GM12878 (cell line): ENCODE measurements at regions not wholly inside any gene's neighbourhood (a gene's known extent, or its start where the extent isn't known, plus 50 kb on each side); places are given as distances from the start of the nearest gene placed in this dataset.
"Not testable (repeated sequence)": the region's sequence is repeated elsewhere in the genome, so short reads cannot be mapped to it uniquely, and the experiment has no call there.

ENCODE experiments used
- ATAC-seq: fragments of 200-7000 bp; cut with Tn5 transposase; 3 replicates; pipeline ENCODE4 v1.9.1; 2020; ENCODE audit warnings: mild to moderate bottlenecking, moderate library complexity
- BruUV-seq: library from RNA; stranded (reverse); fragments of 400-500 nt; replicated peaks from 2 replicates; lab custom pipeline; 2021; lab: Mats Ljungman, UMichigan
- CTCF ChIA-PET: fragments of 300-600 bp; sonication (Branson Sonifier 250); formaldehyde crosslinking; extraction: SDS; loops from one replicate; lab custom pipeline; 2021; ENCODE audit warnings: inconsistent platforms; lab: Yijun Ruan, JAX
- POLR2A ChIA-PET: fragments of 350-600 bp; formaldehyde crosslinking; extraction: SDS; loops from one replicate; lab custom pipeline; 2021; ENCODE audit warnings: inconsistent platforms; lab: Charles Lee
- RAD21 ChIA-PET: fragments of 300-600 bp; sonication (Branson Sonifier 250); formaldehyde crosslinking; loops from one replicate; lab custom pipeline; 2023; ENCODE audit warnings: antibody characterized with exemption; ENCODE audit not compliant: unreplicated experiment; lab: Charles Lee
- SMC1A ChIA-PET: fragments of 300-600 bp; sonication (Branson Sonifier 250); formaldehyde crosslinking; loops from one replicate; lab custom pipeline; 2023; ENCODE audit not compliant: unreplicated experiment, uncharacterized antibody; lab: Charles Lee
- DNase-seq: peaks from one replicate; pipeline ENCODE4 v3.0.0-alpha.2; 2011; ENCODE audit warnings: low read depth, low spot score
- FAIRE-seq: peaks from 3 replicates; lab custom pipeline; 2011; peaks lifted over from hg19 to GRCh38; lab: Jason Lieb, UNC
- H2AFZ ChIP-seq: 2 replicates; pipeline ENCODE4 v1.6.0; 2011; ENCODE audit warnings: low read depth, low read length, control low read depth; ENCODE audit not compliant: control insufficient read depth
- H3K27ac ChIP-seq: 2 replicates; pipeline ENCODE4 v1.5.1; 2011; ENCODE audit warnings: control low read depth; ENCODE audit not compliant: control insufficient read depth, insufficient read depth
- H3K27me3 ChIP-seq, 2 experiments: replicated peaks in 1 of 2; 2 replicates each; pipeline versions ENCODE4 v1.6.0 to v1.6.1; 2011; ENCODE audit warnings: low read length in 1 of 2; ENCODE audit not compliant: control insufficient read depth in 2 of 2, insufficient read depth in 2 of 2
- H3K36me3 ChIP-seq, 2 experiments: 2 replicates each; pipeline ENCODE4 v1.5.1; 2011; ENCODE audit warnings: low read length in 1 of 2; ENCODE audit not compliant: control insufficient read depth in 2 of 2, insufficient read depth in 2 of 2
- H3K4me1 ChIP-seq: 2 replicates; pipeline ENCODE4 v1.6.1; 2011; ENCODE audit warnings: mild to moderate bottlenecking, low read length, moderate library complexity, mixed read lengths; ENCODE audit not compliant: control insufficient read depth, insufficient read depth
- H3K4me2 ChIP-seq: 2 replicates; pipeline ENCODE4 v1.6.0; 2011; ENCODE audit warnings: control low read depth; ENCODE audit not compliant: control insufficient read depth, insufficient read depth
- H3K4me3 ChIP-seq: fragments of 200-600 bp; sonication (generic); 2 replicates; pipeline ENCODE4 v1.5.1; 2016
- H3K79me2 ChIP-seq: 2 replicates; pipeline ENCODE4 v1.6.0; 2011; ENCODE audit warnings: low read length; ENCODE audit not compliant: control insufficient read depth, insufficient read depth
- H3K9ac ChIP-seq: 2 replicates; pipeline ENCODE4 v1.8.0; 2011; ENCODE audit warnings: low read length, control low read depth, mixed read lengths; ENCODE audit not compliant: control insufficient read depth, insufficient read depth
- H3K9me3 ChIP-seq: replicated peaks from 3 replicates; pipeline ENCODE4 v1.5.1; 2011; ENCODE audit warnings: mild to moderate bottlenecking, low read length; ENCODE audit not compliant: control insufficient read depth, insufficient read depth
- H4K20me1 ChIP-seq: 2 replicates; pipeline ENCODE4 v1.6.0; 2011; ENCODE audit not compliant: control insufficient read depth, insufficient read depth
- CREB1 ChIP-seq: IDR thresholded peaks from 2 replicates; pipeline ENCODE4 v1.6.1; 2012; ENCODE audit warnings: low read depth, mild to moderate bottlenecking, inconsistent platforms
- EGR1 ChIP-seq, 2 experiments: IDR thresholded peaks; 1 replicate in 1 of 2; 2 replicates in 1 of 2; pipeline ENCODE4 v1.6.1; 2011 to 2012; ENCODE audit warnings: low read depth in 2 of 2, low read length in 2 of 2, borderline replicate concordance in 1 of 2, mild to moderate bottlenecking in 1 of 2, moderate library complexity in 1 of 2
- IKZF2 ChIP-seq, 2 experiments: fragments of 450-650 bp; IDR thresholded peaks; 2 replicates each; pipeline ENCODE4 v1.6.1; 2017; ENCODE audit warnings: mild to moderate bottlenecking in 2 of 2, moderate library complexity in 2 of 2
- JUND ChIP-seq: IDR thresholded peaks from 2 replicates; pipeline ENCODE4 v1.6.1; 2012; ENCODE audit warnings: low read depth, mild to moderate bottlenecking, low read length, improper control_type of control experiment, moderate library complexity
- LARP7 ChIP-seq: fragments of 450-650 bp; IDR thresholded peaks from 2 replicates; pipeline ENCODE4 v1.6.1; 2017; ENCODE audit warnings: mild to moderate bottlenecking
- NFXL1 ChIP-seq: fragments of 450-650 bp; IDR thresholded peaks from 2 replicates; pipeline ENCODE4 v1.6.1; 2017; ENCODE audit warnings: antibody characterized with exemption, mild to moderate bottlenecking, borderline replicate concordance
- NFYA ChIP-seq: IDR thresholded peaks from 2 replicates; pipeline ENCODE4 v1.6.1; 2011; ENCODE audit warnings: low read depth, mild to moderate bottlenecking, low read length, improper control_type of control experiment, borderline replicate concordance
- RAD51 ChIP-seq: fragments of 450-650 bp; IDR thresholded peaks from 2 replicates; pipeline ENCODE4 v1.6.1; 2016; ENCODE audit warnings: moderate library complexity, mild to moderate bottlenecking, inconsistent platforms
- RFX5 ChIP-seq: IDR thresholded peaks from 2 replicates; pipeline ENCODE4 v1.6.1; 2011; ENCODE audit warnings: low read depth, low read length, improper control_type of control experiment
- SP1 ChIP-seq: IDR thresholded peaks from one replicate; pipeline ENCODE4 v1.6.1; 2011; ENCODE audit warnings: low read depth, low read length
- SREBF2 ChIP-seq: IDR thresholded peaks from 2 replicates; pipeline ENCODE4 v1.6.1; 2012; ENCODE audit warnings: mild to moderate bottlenecking, low read length
- TCF3 ChIP-seq: IDR thresholded peaks from 2 replicates; pipeline ENCODE4 v1.6.1; 2012; ENCODE audit warnings: low read depth, mild to moderate bottlenecking, low read length, borderline replicate concordance; ENCODE audit not compliant: insufficient read depth
- WGBS: methylation state at CpG from one replicate; pipeline ENCODE4 v1.1.6; 2016; ENCODE audit warnings: low lambda C conversion rate; ENCODE audit not compliant: insufficient replicate concordance, insufficient coverage; ENCODE audit errors: missing lambda C conversion rate; 5-methylcytosine and 5-hydroxymethylcytosine counted together
- in situ Hi-C: fragments of 300-500 bp; cut with MboI; formaldehyde crosslinking; loops from 9 replicates; pipeline ENCODE4 v1.14.3; 2018; ENCODE audit warnings: mixed read lengths
- intact Hi-C: fragments of 100-400 bp; cut with micrococcal nuclease; formaldehyde crosslinking; loops from one replicate; pipeline ENCODE4 v1.14.2; 2022; ENCODE audit not compliant: unreplicated experiment
- TF ChIP-seq, protein P1 (sequence below): fragments of 450-650 bp; IDR thresholded peaks from 2 replicates; pipeline ENCODE4 v1.6.1; 2017; ENCODE audit warnings: borderline replicate concordance
- TF ChIP-seq, protein P2 (sequence below): IDR thresholded peaks from 2 replicates; pipeline ENCODE4 v1.6.1; 2011; ENCODE audit warnings: mild to moderate bottlenecking, low read depth, low read length, moderate library complexity; ENCODE audit not compliant: insufficient replicate concordance
- TF ChIP-seq, protein P3 (sequence below): fragments of 450-650 bp; IDR thresholded peaks from 2 replicates; pipeline ENCODE4 v1.6.1; 2016; ENCODE audit warnings: mild to moderate bottlenecking

DNA sequence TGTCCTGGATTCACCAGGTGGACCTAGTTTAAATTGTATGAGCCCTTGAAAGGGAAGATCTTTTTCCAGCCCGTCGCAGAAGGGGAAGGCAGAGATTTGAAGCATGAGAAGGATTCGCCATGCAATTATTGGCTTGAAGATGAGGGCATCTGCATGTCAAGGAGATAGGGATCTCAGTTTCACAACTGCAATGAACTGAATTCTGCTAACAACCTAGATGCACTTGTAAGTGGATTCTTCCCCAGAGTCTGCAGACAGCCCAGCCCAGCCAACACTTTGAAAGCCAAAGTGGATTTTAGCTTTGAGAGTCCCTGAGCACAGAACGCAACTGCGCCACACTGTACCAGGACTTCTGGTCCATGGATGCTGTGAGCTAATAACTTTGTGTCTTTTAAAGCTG lies 286.0 kb downstream of the TSN start (continued):
- TF ChIP-seq CREB1 (no peak), NFXL1 (no peak), IKZF2 (IDR thresholded peaks at IDR 0.05) (no peak), TCF3 (no peak)

DNA sequence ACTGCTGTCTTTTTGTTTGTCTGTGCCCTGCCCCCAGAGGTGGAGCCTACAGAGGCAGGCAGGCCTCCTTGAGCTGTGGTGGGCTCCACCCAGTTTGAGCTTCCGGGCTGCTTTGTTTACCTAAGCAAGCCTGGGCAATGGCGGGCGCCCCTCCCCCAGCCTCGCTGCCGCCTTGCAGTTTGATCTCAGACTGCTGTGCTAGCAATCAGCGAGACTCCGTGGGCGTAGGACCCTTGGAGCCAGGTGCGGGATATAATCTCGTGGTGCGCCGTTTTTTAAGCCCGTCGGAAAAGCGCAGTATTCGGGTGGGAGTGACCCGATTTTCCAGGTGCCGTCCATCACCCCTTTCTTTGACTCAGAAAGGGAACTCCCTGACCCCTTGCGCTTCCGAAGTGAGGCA lies 296.2 kb downstream of the TSN start:
- H3K27me3 ChIP-seq, H3K4me1 ChIP-seq, DNase-seq, RAD21 ChIA-PET, H3K4me3 ChIP-seq, H3K9me3 ChIP-seq, ATAC-seq, H3K79me2 ChIP-seq, FAIRE-seq, H4K20me1 ChIP-seq, H3K36me3 ChIP-seq, H3K27ac ChIP-seq, H2AFZ ChIP-seq, SMC1A ChIA-PET, H3K4me2 ChIP-seq, in situ Hi-C loops, intact Hi-C loops, CTCF ChIA-PET, BruUV-seq, POLR2A ChIA-PET, H3K9ac ChIP-seq: not testable (repeated sequence)
- 71% methylated on average over 11 of the region's 20 CpGs for WGBS

DNA sequence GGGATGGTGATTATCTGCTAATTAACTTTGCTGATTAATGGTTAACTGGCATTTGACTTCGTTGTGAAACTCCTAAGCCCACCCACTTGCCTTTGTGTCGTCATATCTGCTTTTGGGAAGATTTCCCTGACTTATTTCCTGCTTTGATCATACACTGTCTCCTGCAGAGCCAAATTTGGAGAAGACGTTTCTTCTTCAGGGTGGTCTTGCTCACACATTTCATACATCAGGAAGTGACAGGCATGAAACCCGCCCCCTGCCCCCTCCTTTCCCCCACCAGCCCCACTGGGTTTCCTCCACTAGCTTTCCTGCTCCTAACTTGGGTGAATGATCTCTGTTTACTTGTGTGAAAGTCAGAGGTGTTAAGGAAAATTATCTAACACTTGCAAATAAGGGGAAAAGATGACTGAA lies 300.1 kb downstream of the TSN start:
- POLR2A ChIA-PET: no interaction called here
- H4K20me1 ChIP-seq: no peaks in the 10 kb centered on the region
- H3K36me3 ChIP-seq: no peaks in the 10 kb centered on the region
- H2AFZ ChIP-seq: no peak overlapping the region
- no peaks in the 10 kb centered on the region for H3K9me3 ChIP-seq
- FAIRE-seq (no peak), DNase-seq (no peak), ATAC-seq (no peak)
- WGBS: 1% methylated on average over 4 of the region's 4 CpGs
- in situ Hi-C loops (no loop called here), intact Hi-C loops (no loop called here)
- no peaks in the 10 kb centered on the region for H3K79me2 ChIP-seq
- BruUV-seq: no TSS peak
- no peak overlapping the region for H3K4me3 ChIP-seq
- RAD21 ChIA-PET: no interaction called here
- H3K4me1 ChIP-seq: no peaks in the 10 kb centered on the region
- no peak overlapping the region for H3K27ac ChIP-seq
- H3K9ac ChIP-seq: no peak overlapping the region
- no peak overlapping the region for H3K4me2 ChIP-seq
- SMC1A ChIA-PET: no interaction called here
- CTCF ChIA-PET: no interaction called here
- no peaks in the 10 kb centered on the region; a peak in 1 of 4 replicates for H3K27me3 ChIP-seq
- no peak for TF ChIP-seq SREBF2
- TF ChIP-seq, protein P1, sequence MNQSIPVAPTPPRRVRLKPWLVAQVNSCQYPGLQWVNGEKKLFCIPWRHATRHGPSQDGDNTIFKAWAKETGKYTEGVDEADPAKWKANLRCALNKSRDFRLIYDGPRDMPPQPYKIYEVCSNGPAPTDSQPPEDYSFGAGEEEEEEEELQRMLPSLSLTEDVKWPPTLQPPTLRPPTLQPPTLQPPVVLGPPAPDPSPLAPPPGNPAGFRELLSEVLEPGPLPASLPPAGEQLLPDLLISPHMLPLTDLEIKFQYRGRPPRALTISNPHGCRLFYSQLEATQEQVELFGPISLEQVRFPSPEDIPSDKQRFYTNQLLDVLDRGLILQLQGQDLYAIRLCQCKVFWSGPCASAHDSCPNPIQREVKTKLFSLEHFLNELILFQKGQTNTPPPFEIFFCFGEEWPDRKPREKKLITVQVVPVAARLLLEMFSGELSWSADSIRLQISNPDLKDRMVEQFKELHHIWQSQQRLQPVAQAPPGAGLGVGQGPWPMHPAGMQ: no peak
- TF ChIP-seq RAD51: no peak
- TF ChIP-seq NFYA: no peak
- TF ChIP-seq LARP7: no peak
- no peak for TF ChIP-seq RFX5
- no peak for TF ChIP-seq EGR1 (IDR thresholded peaks at IDR 0.05; ENCODE audit: borderline replicate concordance in 1 of 2, low read depth in 2 of 2, low read length in 2 of 2)
- TF ChIP-seq, protein P2, sequence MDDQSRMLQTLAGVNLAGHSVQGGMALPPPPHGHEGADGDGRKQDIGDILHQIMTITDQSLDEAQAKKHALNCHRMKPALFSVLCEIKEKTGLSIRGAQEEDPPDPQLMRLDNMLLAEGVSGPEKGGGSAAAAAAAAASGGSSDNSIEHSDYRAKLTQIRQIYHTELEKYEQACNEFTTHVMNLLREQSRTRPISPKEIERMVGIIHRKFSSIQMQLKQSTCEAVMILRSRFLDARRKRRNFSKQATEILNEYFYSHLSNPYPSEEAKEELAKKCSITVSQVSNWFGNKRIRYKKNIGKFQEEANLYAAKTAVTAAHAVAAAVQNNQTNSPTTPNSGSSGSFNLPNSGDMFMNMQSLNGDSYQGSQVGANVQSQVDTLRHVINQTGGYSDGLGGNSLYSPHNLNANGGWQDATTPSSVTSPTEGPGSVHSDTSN: no peak
- no peak for TF ChIP-seq SP1
- TF ChIP-seq JUND: no peak
- TF ChIP-seq, protein P3, sequence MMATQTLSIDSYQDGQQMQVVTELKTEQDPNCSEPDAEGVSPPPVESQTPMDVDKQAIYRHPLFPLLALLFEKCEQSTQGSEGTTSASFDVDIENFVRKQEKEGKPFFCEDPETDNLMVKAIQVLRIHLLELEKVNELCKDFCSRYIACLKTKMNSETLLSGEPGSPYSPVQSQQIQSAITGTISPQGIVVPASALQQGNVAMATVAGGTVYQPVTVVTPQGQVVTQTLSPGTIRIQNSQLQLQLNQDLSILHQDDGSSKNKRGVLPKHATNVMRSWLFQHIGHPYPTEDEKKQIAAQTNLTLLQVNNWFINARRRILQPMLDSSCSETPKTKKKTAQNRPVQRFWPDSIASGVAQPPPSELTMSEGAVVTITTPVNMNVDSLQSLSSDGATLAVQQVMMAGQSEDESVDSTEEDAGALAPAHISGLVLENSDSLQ: no peak
